ENCODE measurements at regions not wholly inside any gene's neighbourhood (a gene's known extent, or its start where the extent isn't known, plus 50 kb on each side); places are given as distances from the start of the nearest gene placed in this dataset.
"Not testable (repeated sequence)": the region's sequence is repeated elsewhere in the genome, so short reads cannot be mapped to it uniquely, and the experiment has no call there.

DNA sequence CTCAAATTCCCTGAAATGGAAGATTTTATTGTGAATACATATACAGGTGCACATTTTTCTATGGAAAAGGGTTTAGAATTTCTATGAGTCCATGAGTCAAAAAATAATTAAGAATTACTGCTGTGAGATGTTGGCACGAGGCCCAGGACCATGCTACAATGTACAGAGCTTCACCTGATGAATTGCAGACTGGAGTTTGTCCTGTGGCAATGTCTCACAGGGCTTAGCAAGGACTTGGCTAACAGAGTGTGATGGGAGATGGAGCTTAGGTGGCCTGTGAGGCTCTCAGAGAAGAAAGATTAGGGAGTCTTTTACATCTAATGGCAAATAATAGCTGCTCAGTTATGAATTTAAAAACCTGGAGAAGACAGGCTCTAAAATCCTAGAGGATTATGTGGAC lies 219.5 kb upstream of the CBLB start:
- TF ChIP-seq ZNF274 (IDR thresholded peaks at IDR 0.05; ENCODE audit: low read depth, low read length), result no peak
- no peak overlapping the region for H3K4me3 ChIP-seq (ENCODE audit: low read length)

DNA sequence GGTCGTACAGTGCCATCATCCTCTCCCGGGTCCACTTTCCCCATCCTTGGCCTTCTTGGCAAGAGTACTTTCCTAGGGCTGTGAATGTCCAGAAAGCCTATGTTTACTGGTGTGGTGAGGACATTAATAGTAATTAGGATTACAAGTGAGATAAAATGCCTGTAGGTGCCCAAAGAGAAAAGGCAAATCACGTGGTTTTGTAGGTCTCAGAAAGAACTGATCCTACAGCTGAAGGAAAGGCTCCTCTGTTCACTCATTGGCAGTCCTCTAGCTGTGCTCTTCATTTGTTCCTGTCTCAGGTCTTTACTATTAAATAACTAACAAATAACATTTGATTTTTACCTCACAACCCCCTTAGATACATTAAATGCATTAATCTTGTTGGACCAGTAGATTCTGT lies 220.1 kb upstream of the CBLB start:
- no peak overlapping the region for H3K4me3 ChIP-seq (ENCODE audit: low read length)
- TF ChIP-seq ZNF274 (IDR thresholded peaks at IDR 0.05; ENCODE audit: low read depth, low read length), result no peak

DNA sequence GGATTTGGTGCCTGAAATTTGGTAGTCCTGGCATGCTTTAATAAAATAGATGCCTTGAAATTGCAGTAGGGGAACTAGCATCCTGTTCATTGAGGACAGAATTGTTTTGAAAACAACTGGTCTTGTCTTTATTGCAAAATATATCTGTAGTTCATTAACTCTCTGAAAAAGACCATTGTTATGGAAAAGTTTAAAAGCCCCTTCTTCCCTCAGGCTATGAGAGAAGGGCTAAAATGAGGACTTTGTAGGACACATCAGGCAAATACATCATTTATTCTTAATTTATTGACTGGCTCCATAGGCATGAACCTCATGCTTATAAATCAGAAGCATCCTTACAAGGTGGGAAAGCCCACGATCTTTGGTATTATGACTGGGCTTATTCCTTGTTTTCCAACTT lies 221.0 kb upstream of the CBLB start:
- no peak overlapping the region for H3K4me3 ChIP-seq (ENCODE audit: low read length)

DNA sequence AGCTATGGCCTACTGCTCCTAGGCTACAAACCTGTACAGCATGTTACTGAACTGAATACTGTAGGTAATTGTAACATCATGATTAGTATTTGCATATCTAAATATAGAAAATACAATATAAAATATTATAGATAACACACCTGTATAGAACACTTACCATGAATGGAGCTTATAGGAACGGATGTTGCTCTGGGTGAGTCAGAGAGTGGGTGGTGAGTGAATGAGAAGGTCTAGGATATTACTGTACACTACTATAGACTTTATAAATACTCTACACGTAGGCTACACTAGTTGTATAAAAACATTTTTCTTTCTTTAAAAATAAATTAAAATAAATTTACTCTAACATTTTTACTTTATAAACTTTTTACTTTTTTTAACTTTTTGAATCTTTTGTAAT lies 224.0 kb upstream of the CBLB start:
- no peak for TF ChIP-seq ZNF274 (IDR thresholded peaks at IDR 0.05; ENCODE audit: low read depth, low read length)

More for the DNA sequence above, 221.0 kb upstream of the CBLB start:
- no peak for TF ChIP-seq ZNF274 (IDR thresholded peaks at IDR 0.05; ENCODE audit: low read depth, low read length)

DNA sequence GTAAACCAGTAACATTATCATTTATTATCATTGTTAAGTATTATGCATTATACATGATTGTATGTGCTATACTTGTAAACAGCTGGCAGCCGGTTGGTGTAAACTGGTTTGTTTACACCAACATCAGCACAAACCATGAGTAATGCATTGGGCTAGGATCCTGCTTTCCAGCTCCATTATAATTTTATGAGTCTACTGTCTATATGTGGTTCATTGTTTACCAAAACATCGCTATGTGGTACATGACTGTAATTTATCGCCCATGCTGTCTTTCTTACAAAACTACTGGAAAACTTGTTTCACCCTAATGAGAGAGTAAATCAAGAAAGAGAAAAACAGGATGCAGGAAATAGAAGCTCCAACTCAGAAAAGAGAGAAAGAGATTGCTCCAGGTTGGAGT lies 224.8 kb upstream of the CBLB start:
- no peak for TF ChIP-seq ZNF274 (IDR thresholded peaks at IDR 0.05; ENCODE audit: low read depth, low read length)
- no peak overlapping the region for H3K4me3 ChIP-seq (ENCODE audit: low read length)

More for the DNA sequence above, 224.0 kb upstream of the CBLB start:
- H3K4me3 ChIP-seq (ENCODE audit: low read length), result no peak overlapping the region

DNA sequence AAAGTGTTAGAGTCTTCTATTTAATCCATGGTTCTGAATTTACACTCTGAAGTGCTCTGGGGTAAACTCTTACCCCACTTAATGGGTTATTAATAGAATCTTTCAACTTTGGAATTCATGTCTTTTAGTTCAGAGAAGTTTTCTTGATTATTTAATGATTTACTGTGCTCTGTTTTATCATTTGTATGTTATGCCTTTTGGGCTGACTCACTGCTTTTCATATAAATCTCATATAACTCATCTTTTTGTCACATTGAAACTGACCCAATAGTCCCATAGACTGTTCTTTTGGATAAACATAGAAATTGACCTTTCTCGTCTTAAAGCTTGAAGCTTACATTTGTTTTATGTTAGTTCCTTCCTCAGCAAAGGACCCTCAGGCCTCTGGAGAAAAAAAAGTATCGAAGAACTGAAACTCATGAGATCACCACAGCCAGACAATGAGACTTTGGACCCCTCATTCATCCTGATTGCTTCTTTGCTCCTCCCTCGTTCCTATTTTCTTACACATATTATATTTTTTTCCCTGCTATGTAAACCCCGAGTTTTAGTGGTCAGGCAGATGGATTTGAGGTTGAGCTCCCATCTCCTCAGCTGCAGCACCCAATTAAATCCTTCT lies 229.1 kb upstream of the CBLB start:
- no peak for TF ChIP-seq ZNF274 (IDR thresholded peaks at IDR 0.05; ENCODE audit: low read depth, low read length)
- H3K4me3 ChIP-seq (ENCODE audit: low read length), result no peak overlapping the region

- TF ChIP-seq ZNF274 (IDR thresholded peaks at IDR 0.05; ENCODE audit: low read depth, low read length), result no peak
- H3K4me3 ChIP-seq (ENCODE audit: low read length), result no peak overlapping the region
These were observed 234.6 kb upstream of the CBLB start for GRCh38 chr3:106103383-106103782.

DNA sequence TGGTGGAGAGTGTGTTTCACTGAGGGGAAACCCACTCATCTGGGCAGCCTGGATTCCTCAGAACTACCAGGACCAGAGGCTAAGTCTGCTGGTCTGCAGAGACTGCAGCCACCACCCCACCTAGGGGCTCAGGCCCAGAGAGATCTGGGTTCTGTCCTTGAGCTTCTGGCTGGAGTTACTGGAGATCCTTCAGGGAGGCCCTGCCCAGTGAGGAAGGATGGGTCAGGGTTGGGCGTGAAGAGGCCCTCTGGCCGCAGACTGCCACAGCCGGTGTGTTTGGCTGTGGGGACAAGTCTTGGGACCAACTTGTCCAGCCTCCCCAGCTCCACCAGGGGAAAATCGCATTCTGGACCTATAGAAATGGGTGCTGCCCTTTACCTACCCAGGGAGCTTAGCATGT lies 235.3 kb upstream of the CBLB start:
- H3K4me3 ChIP-seq (ENCODE audit: low read length), result no peak overlapping the region
- TF ChIP-seq ZNF274 (IDR thresholded peaks at IDR 0.05; ENCODE audit: low read depth, low read length), result no peak

DNA sequence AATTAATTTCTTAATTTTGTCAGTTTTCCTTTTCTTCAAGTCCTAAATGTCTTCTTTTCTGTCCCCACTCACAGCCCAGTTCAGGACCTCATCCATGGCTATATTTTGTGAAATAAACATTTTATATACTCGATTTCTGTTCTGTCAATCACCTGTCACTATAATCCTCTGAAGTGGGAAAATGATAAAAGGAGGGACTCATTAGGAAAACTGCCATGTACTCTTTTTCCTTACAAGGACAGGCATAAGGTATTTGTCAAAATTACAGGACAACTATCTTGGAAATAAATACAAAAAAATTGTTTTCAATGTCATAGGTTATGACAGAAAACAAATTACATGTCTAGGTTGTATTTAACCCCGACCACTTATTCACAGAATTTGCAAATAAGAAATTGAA lies 240.1 kb upstream of the CBLB start:
- no peak for TF ChIP-seq ZNF274 (IDR thresholded peaks at IDR 0.05; ENCODE audit: low read depth, low read length)
- no peak overlapping the region for H3K4me3 ChIP-seq (ENCODE audit: low read length)

DNA sequence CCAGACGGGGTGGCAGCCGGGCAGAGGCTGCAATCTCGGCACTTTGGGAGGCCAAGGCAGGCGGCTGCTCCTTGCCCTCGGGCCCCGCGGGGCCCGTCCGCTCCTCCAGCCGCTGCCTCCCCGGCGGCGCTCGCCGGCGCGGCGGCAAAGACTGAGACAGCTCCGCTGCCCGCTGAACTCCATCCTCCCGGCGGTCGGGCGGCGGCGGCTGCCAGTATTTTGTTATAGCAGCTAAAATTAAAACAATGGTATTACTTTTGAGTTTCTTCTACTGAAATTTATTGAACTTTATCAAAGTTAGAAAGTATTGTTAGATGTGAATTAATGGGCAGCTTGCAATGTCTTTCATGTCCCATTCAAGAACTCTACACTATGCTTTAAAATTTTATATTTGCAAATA lies 243.7 kb upstream of the CBLB start:
- H3K4me3 ChIP-seq (ENCODE audit: low read length), result not testable (repeated sequence)

GRCh38 chr3:106113747-106114146 lies 244.9 kb upstream of the CBLB start:
- no peak overlapping the region for H3K4me3 ChIP-seq (ENCODE audit: low read length)
- no peak for TF ChIP-seq ZNF274 (IDR thresholded peaks at IDR 0.05; ENCODE audit: low read depth, low read length)

DNA sequence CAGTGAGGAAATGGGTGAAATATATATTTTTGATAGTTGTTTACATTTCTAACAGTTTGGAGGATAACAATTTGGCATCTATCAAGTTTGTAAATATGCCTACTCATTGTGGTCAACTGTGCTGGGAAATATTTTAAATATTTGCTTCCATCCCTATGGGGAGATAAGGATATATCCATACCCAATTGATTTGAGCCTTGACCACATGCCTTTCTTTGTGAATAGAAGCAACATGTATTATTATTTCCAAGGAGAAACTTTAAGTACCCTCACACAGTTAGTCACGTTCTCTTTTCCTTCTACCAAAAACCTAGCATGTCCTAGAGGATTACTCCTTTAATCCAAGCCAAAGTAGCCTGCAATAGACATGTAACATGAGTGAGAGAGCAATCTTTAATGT lies 245.4 kb upstream of the CBLB start:
- TF ChIP-seq ZNF274 (IDR thresholded peaks at IDR 0.05; ENCODE audit: low read depth, low read length), result no peak
- H3K4me3 ChIP-seq (ENCODE audit: low read length), result no peak overlapping the region

GRCh38 chr3:106114848-106115247 lies 246.0 kb upstream of the CBLB start:
- no peak for TF ChIP-seq ZNF274 (IDR thresholded peaks at IDR 0.05; ENCODE audit: low read depth, low read length)
- no peak overlapping the region for H3K4me3 ChIP-seq (ENCODE audit: low read length)

- no peak overlapping the region for H3K4me3 ChIP-seq (ENCODE audit: low read length)
- no peak for TF ChIP-seq ZNF274 (IDR thresholded peaks at IDR 0.05; ENCODE audit: low read depth, low read length)
These were observed 246.7 kb upstream of the CBLB start for GRCh38 chr3:106115557-106115956.

- H3K4me3 ChIP-seq (ENCODE audit: low read length), result no peak overlapping the region
- no peak for TF ChIP-seq ZNF274 (IDR thresholded peaks at IDR 0.05; ENCODE audit: low read depth, low read length)
These were observed 248.1 kb upstream of the CBLB start for GRCh38 chr3:106116733-106117489.

- H3K4me3 ChIP-seq (ENCODE audit: low read length), result no peak overlapping the region
- TF ChIP-seq ZNF274 (IDR thresholded peaks at IDR 0.05; ENCODE audit: low read depth, low read length), result no peak
These were observed 248.7 kb upstream of the CBLB start for GRCh38 chr3:106117490-106117858.

All from GM08714 (cell line).